HTR-8/SVneo (cell line): ENCODE measurements at regions not wholly inside any gene's neighbourhood (a gene's known extent, or its start where the extent isn't known, plus 50 kb on each side); places are given as distances from the start of the nearest gene placed in this dataset.
A peak's percentile ranks its signal among the peaks of the same experiment; 100 is the strongest.

Source experiments
- DNase-seq: peaks from one replicate; pipeline ENCODE4 v3.0.0; 2011; ENCODE audit warnings: low spot score, mixed read lengths; ENCODE audit not compliant: insufficient read length
- FAIRE-seq: peaks from 2 replicates; lab custom pipeline; 2011; peaks lifted over from hg19 to GRCh38; lab: Jason Lieb, UNC

- FAIRE-seq: no peak
- no peak for DNase-seq
Measured at GRCh38 chr1:229092377-229093237, 178.3 kb upstream of the RAB4A start.

- DNase-seq (no peak), FAIRE-seq (no peak)
Measured at GRCh38 chr1:229093238-229093540, 177.7 kb upstream of the RAB4A start.

DNA sequence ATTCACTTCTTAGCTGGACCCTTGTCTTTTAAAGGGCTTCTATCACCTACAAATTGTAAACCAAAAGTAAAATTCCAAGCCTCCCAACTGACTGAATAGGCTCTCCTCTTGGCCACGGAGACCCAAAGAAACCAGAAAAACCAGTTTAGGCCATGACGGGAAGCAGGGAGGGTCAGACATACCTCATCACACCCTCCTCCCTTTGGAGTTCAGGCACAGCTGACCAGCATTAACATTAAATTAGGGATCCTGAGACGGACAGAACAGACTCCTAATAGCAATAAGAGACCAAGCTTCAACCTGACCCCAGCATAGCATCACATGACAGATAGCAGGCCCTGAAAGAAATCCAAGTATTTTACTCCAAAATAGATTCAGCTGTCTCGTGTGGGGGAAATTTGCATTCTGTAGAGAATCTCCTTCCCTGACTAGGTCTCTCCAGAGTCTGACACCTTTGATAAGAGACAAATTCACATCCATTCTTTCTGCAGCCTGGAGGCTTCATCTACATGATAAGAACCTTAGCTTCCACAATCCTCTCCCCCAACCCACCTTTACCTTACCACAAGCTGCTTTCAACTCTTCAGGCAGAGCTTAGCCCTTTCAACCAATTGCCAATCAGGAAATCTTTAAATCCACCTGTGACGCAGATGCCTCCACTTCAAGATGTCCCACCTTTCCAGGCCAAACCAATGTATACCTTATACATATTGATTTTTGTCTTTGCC, 177.1 kb upstream of the RAB4A start:
- DNase-seq: no peak
- no peak for FAIRE-seq

DNA sequence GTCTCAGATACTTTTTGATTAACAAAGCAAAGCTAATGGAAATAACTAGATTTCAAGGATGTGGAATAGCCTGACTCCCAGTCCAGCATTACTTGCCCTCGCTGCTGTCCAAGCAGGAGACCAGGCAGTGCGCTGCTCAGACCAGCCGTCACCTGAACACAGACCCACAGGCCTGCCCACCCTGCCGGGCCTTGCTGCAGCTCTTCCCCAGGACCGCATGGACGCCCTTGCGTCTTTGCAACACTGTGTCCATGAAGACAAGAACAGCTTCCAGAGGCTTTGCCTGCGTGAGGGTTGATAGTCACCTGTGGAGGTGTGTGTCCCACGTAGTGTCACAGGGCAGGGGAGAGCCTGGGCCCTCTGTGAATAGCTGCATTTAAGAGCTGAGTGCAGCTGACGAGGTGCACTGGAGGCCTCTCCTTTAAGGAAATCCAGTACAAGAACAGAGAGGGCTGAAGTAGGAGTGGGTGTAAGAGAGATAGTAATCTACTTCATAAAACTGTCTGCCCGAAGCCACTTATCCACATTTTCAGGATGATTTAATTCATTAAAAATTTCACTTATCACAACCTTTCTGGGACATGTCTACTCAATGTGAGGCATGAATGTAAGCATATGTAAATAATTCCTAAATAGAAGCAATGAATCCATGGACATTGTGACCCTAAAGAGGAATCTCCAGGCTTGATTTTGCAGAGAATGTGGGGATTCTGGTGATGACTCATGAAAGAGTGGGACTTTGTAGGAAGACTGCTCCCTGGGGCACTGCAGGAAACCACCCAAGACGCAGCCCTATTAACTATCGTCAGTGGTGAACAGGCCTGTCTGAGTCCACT, 176.2 kb upstream of the RAB4A start:
- FAIRE-seq (no peak), DNase-seq (peak; percentile 65)

DNA sequence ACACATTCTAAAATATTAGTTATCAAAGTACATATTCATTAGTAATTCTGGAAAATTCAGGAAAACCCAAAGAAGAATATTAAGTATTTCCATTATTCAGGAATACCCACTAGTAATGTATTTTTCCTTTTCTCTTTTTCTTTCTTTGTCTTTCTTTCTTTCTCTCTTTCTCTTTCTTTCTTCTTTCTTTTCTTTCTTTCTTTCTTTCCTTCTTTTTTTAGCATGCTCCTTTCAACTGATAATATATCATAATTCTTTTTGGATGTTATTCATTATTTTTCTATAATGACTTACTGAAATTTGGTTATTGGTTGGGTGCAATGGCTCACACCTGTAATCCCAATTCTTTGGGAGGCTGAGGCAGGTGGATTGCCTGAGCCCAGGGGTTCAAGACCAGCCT, 175.6 kb upstream of the RAB4A start:
- no peak for FAIRE-seq

DNA sequence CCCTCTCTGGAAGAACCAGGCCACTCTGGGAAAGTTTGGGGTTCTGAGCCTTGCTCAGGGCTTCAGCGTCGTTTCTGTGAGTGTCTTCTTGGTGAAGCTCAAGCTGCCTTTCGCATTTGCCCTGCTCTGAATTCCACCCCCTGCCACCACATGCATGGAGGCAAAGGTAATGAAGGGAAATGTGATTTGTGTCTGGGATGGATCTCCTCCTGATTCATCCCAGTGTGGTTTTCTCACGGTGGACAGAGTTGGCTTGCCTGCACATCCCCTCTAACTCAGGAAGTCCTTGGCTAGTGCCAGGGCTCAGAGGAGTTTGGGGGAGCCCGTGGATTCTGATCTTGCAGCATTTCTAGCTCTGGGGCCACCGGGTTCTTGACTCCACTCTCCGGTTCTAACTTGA, 173.6 kb upstream of the RAB4A start:
- DNase-seq (no peak), FAIRE-seq (no peak)

More for the DNA sequence above, 175.6 kb upstream of the RAB4A start:
- no peak for DNase-seq

DNA sequence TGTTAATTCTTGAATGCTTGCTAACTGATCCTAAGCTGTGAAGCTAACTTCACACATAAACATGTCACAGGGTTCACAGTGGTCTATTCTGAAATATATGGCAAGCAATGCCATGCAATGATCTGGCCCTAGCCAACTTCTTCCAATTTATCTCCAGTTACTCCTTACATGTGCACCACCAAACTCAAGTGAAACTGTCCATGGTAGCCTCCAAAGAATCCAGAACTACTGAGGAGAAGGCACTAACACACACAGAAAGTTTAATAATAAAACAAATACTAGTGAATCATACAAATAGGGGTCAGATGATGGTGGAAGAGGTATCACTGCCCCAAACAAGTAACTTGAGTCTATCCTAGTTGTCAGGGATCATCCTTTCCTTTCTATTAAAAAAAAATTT, 172.6 kb upstream of the RAB4A start:
- no peak for DNase-seq
- no peak for FAIRE-seq

DNA sequence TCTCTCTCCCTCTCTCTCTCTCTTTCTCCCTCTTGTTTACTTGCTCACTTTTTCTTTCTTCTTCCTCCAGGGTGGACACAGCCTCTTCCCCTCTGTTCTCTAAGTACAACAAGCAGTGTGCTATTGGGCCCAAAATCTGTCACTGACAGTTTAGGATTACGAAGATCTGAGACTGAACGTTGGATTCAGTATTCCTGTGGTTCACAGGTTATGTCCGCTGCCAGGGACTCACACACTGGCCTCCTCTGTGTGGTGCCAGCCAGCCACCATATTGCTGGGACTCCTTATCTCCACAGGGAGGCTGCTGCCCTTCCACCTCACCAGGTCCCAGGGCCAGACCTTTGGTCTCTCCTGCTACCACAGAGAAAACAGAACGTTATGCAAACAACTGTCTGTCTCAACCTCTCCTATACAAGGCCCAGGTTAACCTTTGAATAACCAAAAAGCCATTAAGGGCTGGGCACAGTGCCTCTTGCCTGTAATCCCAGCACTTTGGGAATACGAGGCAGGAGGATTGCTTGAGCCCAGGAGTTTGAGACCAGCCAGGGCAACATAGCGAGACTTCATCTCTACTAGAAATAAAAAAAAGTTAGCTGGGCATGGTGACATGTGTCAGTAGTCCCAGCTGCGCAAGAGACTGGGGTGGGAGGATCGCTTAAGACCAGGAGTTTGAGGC, 171.9 kb upstream of the RAB4A start:
- FAIRE-seq (no peak), DNase-seq (no peak)

- no peak for DNase-seq
- no peak for FAIRE-seq
Measured at GRCh38 chr1:229101011-229101871, 169.7 kb upstream of the RAB4A start.

GRCh38 chr1:229102741-229103391, 168.0 kb upstream of the RAB4A start:
- no peak for DNase-seq
- no peak for FAIRE-seq

- no peak for FAIRE-seq
- DNase-seq: no peak
Measured at GRCh38 chr1:229104654-229105053, 166.3 kb upstream of the RAB4A start.

GRCh38 chr1:229105109-229105508, 165.8 kb upstream of the RAB4A start:
- FAIRE-seq (no peak), DNase-seq (no peak)

GRCh38 chr1:229105822-229106525, 164.9 kb upstream of the RAB4A start:
- FAIRE-seq: no peak
- DNase-seq: no peak

DNA sequence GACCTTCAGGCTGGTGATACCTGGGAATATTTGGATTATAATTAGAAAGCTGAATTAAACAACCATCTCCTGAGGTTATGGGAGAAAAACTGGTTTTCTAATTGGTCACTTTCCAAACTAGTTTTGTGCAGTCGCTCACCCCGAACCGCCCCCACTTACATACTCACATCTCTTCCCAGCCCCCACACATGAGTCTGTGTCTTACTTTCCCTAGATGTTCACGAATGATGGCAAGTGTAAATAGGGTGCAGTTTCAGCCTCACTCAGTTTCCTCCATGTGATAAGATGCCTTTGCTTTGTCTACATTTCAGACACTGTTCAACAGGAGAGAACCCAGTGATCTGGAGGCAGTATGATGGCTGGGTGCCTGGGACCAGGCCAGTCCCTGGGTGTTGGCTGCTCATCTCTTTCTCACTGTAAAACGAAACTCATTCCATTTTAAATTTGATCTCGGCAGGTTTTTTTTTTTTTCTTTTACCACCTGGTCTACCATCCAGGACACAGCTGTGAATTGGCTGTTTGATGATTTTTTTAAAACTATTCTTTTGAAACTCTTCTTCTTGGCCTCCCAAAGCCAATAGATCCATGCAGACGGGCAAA, 164.3 kb upstream of the RAB4A start:
- no peak for DNase-seq
- FAIRE-seq: no peak

DNA sequence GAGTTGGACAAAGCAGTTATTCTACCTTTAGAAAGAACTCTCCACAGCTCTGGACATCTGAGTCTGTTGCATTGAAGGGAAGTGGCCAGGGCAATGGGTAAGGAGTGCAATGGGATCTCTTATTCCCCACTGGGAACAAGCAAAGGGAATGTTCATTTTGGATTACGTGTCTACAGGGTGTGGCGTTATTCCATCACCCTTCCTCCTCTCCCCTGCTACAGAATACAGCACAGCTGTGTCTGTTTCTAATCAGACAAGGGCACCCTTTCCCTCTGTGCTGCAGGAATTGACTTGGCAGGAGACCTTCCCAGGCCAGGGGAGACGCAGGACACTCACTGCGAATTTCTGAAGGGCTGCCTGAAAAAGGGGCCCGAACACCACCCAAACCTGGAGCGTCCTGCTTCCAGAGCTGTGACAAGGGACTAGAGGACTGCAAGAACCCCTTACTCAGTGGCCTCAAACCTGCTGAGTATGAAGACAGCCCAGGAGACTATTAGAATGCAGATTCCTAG, 163.6 kb upstream of the RAB4A start:
- FAIRE-seq: no peak
- no peak for DNase-seq

DNA sequence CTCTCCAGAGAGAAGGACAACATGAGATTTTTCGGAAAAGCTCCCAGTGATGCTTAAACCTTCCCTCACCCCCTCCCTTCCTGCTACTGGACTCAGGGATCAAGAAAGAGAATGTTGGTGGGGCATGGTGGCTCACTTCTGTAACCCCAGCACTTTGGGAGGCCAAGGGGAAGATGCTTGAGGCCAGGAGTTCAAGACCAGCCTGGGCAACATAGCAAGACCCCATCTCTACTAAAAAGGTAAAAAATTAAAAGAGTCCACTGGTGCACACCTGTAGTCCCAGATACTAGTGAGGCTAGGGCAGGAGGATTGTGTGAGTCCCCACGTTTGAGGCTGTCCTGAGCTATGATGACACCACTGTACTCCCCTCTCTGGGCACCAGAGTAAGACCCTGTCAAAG, 162.9 kb upstream of the RAB4A start:
- FAIRE-seq: no peak

DNA sequence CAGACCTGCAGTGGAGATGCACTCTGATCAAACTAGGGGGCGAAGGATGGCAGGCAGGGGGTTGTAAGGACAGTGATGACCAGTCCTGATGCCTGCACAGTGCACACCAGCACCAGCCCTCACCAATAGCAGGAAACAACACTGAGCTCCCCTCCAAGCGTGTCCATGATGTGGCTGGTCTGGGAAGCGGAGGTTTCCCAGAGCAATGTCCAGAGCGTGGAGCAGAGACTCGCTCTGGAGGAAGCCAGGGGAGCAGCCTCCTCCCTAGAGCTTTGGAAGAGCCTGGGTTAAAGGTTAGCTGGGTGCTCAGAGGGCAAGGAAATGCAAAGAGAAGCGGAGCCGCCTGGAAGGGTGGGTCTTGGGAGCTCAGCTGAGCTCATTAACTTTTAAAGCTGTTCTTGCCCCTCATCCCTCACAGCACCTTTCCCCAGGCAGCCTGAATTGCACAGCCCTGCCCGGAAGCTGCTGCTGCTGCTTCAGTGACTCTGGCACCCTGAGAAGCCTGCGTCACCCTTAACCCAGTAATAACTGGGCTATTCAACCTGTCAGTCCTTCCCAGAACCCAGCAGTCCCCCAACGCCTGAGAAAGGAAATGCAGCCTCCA, 162.2 kb upstream of the RAB4A start:
- FAIRE-seq: no peak

More for the DNA sequence above, 162.9 kb upstream of the RAB4A start:
- no peak for DNase-seq

More for the DNA sequence above, 162.2 kb upstream of the RAB4A start:
- DNase-seq: no peak
